MM.1S (cell line): ENCODE measurements at regions not wholly inside any gene's neighbourhood (a gene's known extent, or its start where the extent isn't known, plus 50 kb on each side); places are given as distances from the start of the nearest gene placed in this dataset.

Source experiments
- DNase-seq: peaks from one replicate; pipeline ENCODE4 v3.0.0-alpha.2; 2015
- H2AFZ ChIP-seq: fragments of 300-600 bp; sonication (generic); 2 replicates; pipeline ENCODE4 v1.6.0; 2016; ENCODE audit warnings: antibody characterized with exemption, low read length
- H3F3A ChIP-seq: fragments of 300-600 bp; sonication (generic); 2 replicates; pipeline ENCODE4 v1.6.1; 2016; ENCODE audit warnings: mild to moderate bottlenecking, antibody characterized with exemption, low read length, moderate library complexity, mixed read lengths; ENCODE audit not compliant: insufficient read depth
- H3K27ac ChIP-seq: fragments of 300-600 bp; sonication (generic); 2 replicates; pipeline ENCODE4 v1.5.1; 2016; ENCODE audit warnings: mild to moderate bottlenecking, low read length
- H3K27me3 ChIP-seq: fragments of 300-600 bp; sonication (generic); replicated peaks from 2 replicates; pipeline ENCODE4 v1.6.0; 2016; ENCODE audit warnings: low read length; ENCODE audit not compliant: insufficient read depth
- H3K36me3 ChIP-seq: fragments of 300-600 bp; sonication (generic); replicated peaks from 2 replicates; pipeline ENCODE4 v1.6.1; 2016; ENCODE audit warnings: mild to moderate bottlenecking, low read length, mixed read lengths; ENCODE audit not compliant: insufficient read depth
- H3K4me1 ChIP-seq: fragments of 300-600 bp; sonication (generic); 2 replicates; pipeline ENCODE4 v1.6.1; 2016; ENCODE audit warnings: low read length, mixed read lengths
- H3K4me2 ChIP-seq: fragments of 300-600 bp; sonication (generic); 2 replicates; pipeline ENCODE4 v1.6.0; 2016; ENCODE audit warnings: low read depth, low read length
- H3K4me3 ChIP-seq: fragments of 300-600 bp; sonication (generic); 2 replicates; pipeline ENCODE4 v1.5.1; 2016; ENCODE audit warnings: low read length, mixed read lengths
- H3K79me2 ChIP-seq: fragments of 300-600 bp; sonication (generic); 2 replicates; pipeline ENCODE4 v1.6.1; 2016; ENCODE audit warnings: mixed run types, low read length, mixed read lengths
- H3K9ac ChIP-seq: fragments of 300-600 bp; sonication (generic); 2 replicates; pipeline ENCODE4 v1.6.1; 2016; ENCODE audit warnings: low read length, mixed read lengths
- H3K9me2 ChIP-seq: fragments of 300-600 bp; sonication (generic); replicated peaks from 2 replicates; pipeline ENCODE4 v1.6.1; 2016; ENCODE audit warnings: mild to moderate bottlenecking, low read length, mixed read lengths; ENCODE audit not compliant: insufficient read depth
- H3K9me3 ChIP-seq: fragments of 300-600 bp; sonication (generic); replicated peaks from 2 replicates; pipeline ENCODE4 v1.6.1; 2016; ENCODE audit warnings: mild to moderate bottlenecking, low read length, mixed read lengths; ENCODE audit not compliant: insufficient read depth
- H4K20me1 ChIP-seq: fragments of 300-600 bp; sonication (generic); 2 replicates; pipeline ENCODE4 v1.6.1; 2016; ENCODE audit warnings: mild to moderate bottlenecking, low read length, moderate library complexity, mixed read lengths; ENCODE audit not compliant: insufficient read depth
- EZH2 ChIP-seq: fragments of 300-600 bp; sonication (generic); optimal IDR thresholded peaks from 2 replicates; pipeline ENCODE3; 2017; ENCODE audit warnings: low read depth, mild to moderate bottlenecking, antibody characterized with exemption, low read length, mixed read lengths
- EZH2phosphoT487 ChIP-seq: fragments of 300-600 bp; sonication (generic); IDR thresholded peaks from 2 replicates; pipeline ENCODE4 v1.6.1; 2018; ENCODE audit warnings: antibody characterized with exemption, low read length
- TF ChIP-seq, protein P1 (sequence below): fragments of 300-600 bp; sonication (generic); IDR thresholded peaks from 2 replicates; pipeline ENCODE4 v1.5.1; 2016; ENCODE audit warnings: antibody characterized with exemption, low read length, mixed read lengths

GRCh38 chr9:108130905-108131304 is 641.3 kb upstream of the KLF4 start:
- H3K9me2 ChIP-seq, result no peaks in the 10 kb centered on the region
- no peaks in the 10 kb centered on the region for H3K36me3 ChIP-seq
- no peak overlapping the region for H3K4me2 ChIP-seq
- no peak overlapping the region for H3K27ac ChIP-seq
- H4K20me1 ChIP-seq, result no peaks in the 10 kb centered on the region
- no peaks in the 10 kb centered on the region for H3K27me3 ChIP-seq
- no peak for DNase-seq
- TF ChIP-seq EZH2phosphoT487, result no peak
- TF ChIP-seq EZH2, result no peak
- TF ChIP-seq, protein P1, sequence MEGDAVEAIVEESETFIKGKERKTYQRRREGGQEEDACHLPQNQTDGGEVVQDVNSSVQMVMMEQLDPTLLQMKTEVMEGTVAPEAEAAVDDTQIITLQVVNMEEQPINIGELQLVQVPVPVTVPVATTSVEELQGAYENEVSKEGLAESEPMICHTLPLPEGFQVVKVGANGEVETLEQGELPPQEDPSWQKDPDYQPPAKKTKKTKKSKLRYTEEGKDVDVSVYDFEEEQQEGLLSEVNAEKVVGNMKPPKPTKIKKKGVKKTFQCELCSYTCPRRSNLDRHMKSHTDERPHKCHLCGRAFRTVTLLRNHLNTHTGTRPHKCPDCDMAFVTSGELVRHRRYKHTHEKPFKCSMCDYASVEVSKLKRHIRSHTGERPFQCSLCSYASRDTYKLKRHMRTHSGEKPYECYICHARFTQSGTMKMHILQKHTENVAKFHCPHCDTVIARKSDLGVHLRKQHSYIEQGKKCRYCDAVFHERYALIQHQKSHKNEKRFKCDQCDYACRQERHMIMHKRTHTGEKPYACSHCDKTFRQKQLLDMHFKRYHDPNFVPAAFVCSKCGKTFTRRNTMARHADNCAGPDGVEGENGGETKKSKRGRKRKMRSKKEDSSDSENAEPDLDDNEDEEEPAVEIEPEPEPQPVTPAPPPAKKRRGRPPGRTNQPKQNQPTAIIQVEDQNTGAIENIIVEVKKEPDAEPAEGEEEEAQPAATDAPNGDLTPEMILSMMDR, result no peak
- H3K4me3 ChIP-seq, result no peak overlapping the region
- no peaks in the 10 kb centered on the region for H3F3A ChIP-seq
- no peak overlapping the region for H3K9ac ChIP-seq
- no peaks in the 10 kb centered on the region for H3K4me1 ChIP-seq
- no peaks in the 10 kb centered on the region for H3K9me3 ChIP-seq
- H3K79me2 ChIP-seq, result no peaks in the 10 kb centered on the region
- no peak overlapping the region for H2AFZ ChIP-seq

GRCh38 chr9:108125625-108126024 is 636.1 kb upstream of the KLF4 start:
- TF ChIP-seq EZH2phosphoT487, result no peak
- no peak for TF ChIP-seq EZH2
- TF ChIP-seq, protein P1, result no peak
- Histone ChIP-seq H3K36me3 (no peaks in the 10 kb centered on the region), H2AFZ (no peak overlapping the region), H3K9ac (no peak overlapping the region), H3K4me1 (no peaks in the 10 kb centered on the region), H3K4me2 (no peak overlapping the region), H3K9me2 (no peaks in the 10 kb centered on the region), H3F3A (no peaks in the 10 kb centered on the region), H3K27me3 (no peaks in the 10 kb centered on the region), H3K9me3 (no peaks in the 10 kb centered on the region), H3K4me3 (no peak overlapping the region), H3K27ac (no peak overlapping the region), H3K79me2 (no peaks in the 10 kb centered on the region), H4K20me1 (no peaks in the 10 kb centered on the region)
- no peak for DNase-seq

- H2AFZ ChIP-seq, result no peak overlapping the region
- H4K20me1 ChIP-seq, result no peaks in the 10 kb centered on the region
- no peaks in the 10 kb centered on the region for H3F3A ChIP-seq
- H3K27ac ChIP-seq, result no peak overlapping the region
- no peaks in the 10 kb centered on the region for H3K9me3 ChIP-seq
- no peaks in the 10 kb centered on the region; the same call in 1 of the 2 replicates for H3K36me3 ChIP-seq
- H3K27me3 ChIP-seq, result no peaks in the 10 kb centered on the region
- H3K9me2 ChIP-seq, result no peaks in the 10 kb centered on the region
- H3K4me2 ChIP-seq, result no peak overlapping the region
- H3K9ac ChIP-seq, result no peak overlapping the region
- no peak for TF ChIP-seq EZH2phosphoT487
- TF ChIP-seq, protein P1, result no peak
- TF ChIP-seq EZH2, result no peak
- H3K4me1 ChIP-seq, result no peaks in the 10 kb centered on the region
- H3K79me2 ChIP-seq, result no peaks in the 10 kb centered on the region
- H3K4me3 ChIP-seq, result no peak overlapping the region
- DNase-seq, result no peak
Observed at GRCh38 chr9:108119530-108120113, 630.1 kb upstream of the KLF4 start.
